GM18519 (cell line): ENCODE measurements at regions not wholly inside any gene's neighbourhood (a gene's known extent, or its start where the extent isn't known, plus 50 kb on each side); places are given as distances from the start of the nearest gene placed in this dataset.

Experiments used
- ATAC-seq: cut with Tn5 transposase; IDR thresholded peaks from one replicate; pipeline ENCODE4 v1.9.1; 2021; ENCODE audit warnings: mild to moderate bottlenecking, moderate library complexity; ENCODE audit not compliant: unreplicated experiment, low FRiP score

- no peak for ATAC-seq
Measured at GRCh38 chr2:146530886-146531285, 1313.9 kb upstream of the ACVR2A start.

GRCh38 chr2:146527166-146527565 lies 1317.7 kb upstream of the ACVR2A start:
- ATAC-seq = no peak

GRCh38 chr2:146523196-146523595 lies 1321.6 kb upstream of the ACVR2A start:
- no peak for ATAC-seq

GRCh38 chr2:146506851-146507250 lies 1338.0 kb upstream of the ACVR2A start:
- no peak for ATAC-seq

- no peak for ATAC-seq
Measured at GRCh38 chr2:146503366-146503765, 1341.5 kb upstream of the ACVR2A start.

GRCh38 chr2:146496248-146496647 lies 1348.6 kb upstream of the ACVR2A start:
- ATAC-seq = no peak

- ATAC-seq = no peak
Measured at GRCh38 chr2:146489386-146489785, 1355.4 kb upstream of the ACVR2A start.

GRCh38 chr2:146481629-146482028 lies 1363.2 kb upstream of the ACVR2A start:
- no peak for ATAC-seq

- no peak for ATAC-seq
Measured at GRCh38 chr2:146477383-146477782, 1367.4 kb upstream of the ACVR2A start.

- ATAC-seq = no peak
Measured at GRCh38 chr2:146468578-146468977, 1376.3 kb upstream of the ACVR2A start.

GRCh38 chr2:146467425-146467824 lies 1377.4 kb upstream of the ACVR2A start:
- no peak for ATAC-seq

- no peak for ATAC-seq
Measured at GRCh38 chr2:146465460-146465859, 1379.4 kb upstream of the ACVR2A start.

GRCh38 chr2:146461068-146461467 lies 1383.8 kb upstream of the ACVR2A start:
- peak; percentile 85 for ATAC-seq

- ATAC-seq = no peak
Measured at GRCh38 chr2:146458585-146458984, 1386.2 kb upstream of the ACVR2A start.

- ATAC-seq = no peak
Measured at GRCh38 chr2:146457221-146457620, 1387.6 kb upstream of the ACVR2A start.

- ATAC-seq = no peak
Measured at GRCh38 chr2:146455325-146455724, 1389.5 kb upstream of the ACVR2A start.

GRCh38 chr2:146451972-146452371 lies 1392.9 kb upstream of the ACVR2A start:
- ATAC-seq = peak; percentile 70

- no peak for ATAC-seq
Measured at GRCh38 chr2:146450131-146450530, 1394.7 kb upstream of the ACVR2A start.

- ATAC-seq = no peak
Measured at GRCh38 chr2:146444987-146445386, 1399.8 kb upstream of the ACVR2A start.

- no peak for ATAC-seq
Measured at GRCh38 chr2:146444085-146444484, 1400.7 kb upstream of the ACVR2A start.

- ATAC-seq = no peak
Measured at GRCh38 chr2:146438246-146438645, 1406.6 kb upstream of the ACVR2A start.

GRCh38 chr2:146437712-146438111 lies 1407.1 kb upstream of the ACVR2A start:
- ATAC-seq = no peak

- no peak for ATAC-seq
Measured at GRCh38 chr2:146433116-146433875, 1411.5 kb upstream of the ACVR2A start.
